ENCODE measurements at regions not wholly inside any gene's neighbourhood (a gene's known extent, or its start where the extent isn't known, plus 50 kb on each side); places are given as distances from the start of the nearest gene placed in this dataset.

- H3K27ac ChIP-seq = no peak overlapping the region
- H3K4me1 ChIP-seq = no peaks in the 10 kb centered on the region
- H3K4me3 ChIP-seq = no peak overlapping the region
- H3K9me3 ChIP-seq (replicated peaks in 1 of 11) = no peaks in the 10 kb centered on the region
- no peaks in the 10 kb centered on the region for H3K27me3 ChIP-seq
- no peak overlapping the region for H3K9ac ChIP-seq
- no peaks in the 10 kb centered on the region for H3K36me3 ChIP-seq
- no peak for TF ChIP-seq Cebpa-rat (IDR thresholded peaks at IDR 0.05)
- H4K20me1 ChIP-seq = no peaks in the 10 kb centered on the region
- H3K4me2 ChIP-seq = no peak overlapping the region
Measured at GRCh38 chr11:103633819-103634590, 402.4 kb upstream of the DDI1 start.

- Histone ChIP-seq H3K36me3 (no peaks in the 10 kb centered on the region), H3K27ac (no peak overlapping the region)
- no peak for TF ChIP-seq Cebpa-rat (IDR thresholded peaks at IDR 0.05)
Measured at GRCh38 chr11:103636232-103636631, 400.2 kb upstream of the DDI1 start.

GRCh38 chr11:103637295-103637694 is 399.1 kb upstream of the DDI1 start:
- no peak overlapping the region for H3K4me3 ChIP-seq
- no peak for TF ChIP-seq Cebpa-rat (IDR thresholded peaks at IDR 0.05)
- no peaks in the 10 kb centered on the region for H3K36me3 ChIP-seq
- H3K9ac ChIP-seq = no peak overlapping the region
- H3K9me3 ChIP-seq (replicated peaks in 1 of 11) = no peaks in the 10 kb centered on the region
- H3K27ac ChIP-seq = no peak overlapping the region
- no peaks in the 10 kb centered on the region for H4K20me1 ChIP-seq
- H3K4me2 ChIP-seq = no peak overlapping the region
- no peaks in the 10 kb centered on the region for H3K4me1 ChIP-seq
- H3K27me3 ChIP-seq = no peaks in the 10 kb centered on the region

More at GRCh38 chr11:103636232-103636631, 400.2 kb upstream of the DDI1 start:
- no peaks in the 10 kb centered on the region for H4K20me1 ChIP-seq
- H3K4me3 ChIP-seq = no peak overlapping the region
- H3K4me2 ChIP-seq = no peak overlapping the region
- no peaks in the 10 kb centered on the region for H3K4me1 ChIP-seq
- no peaks in the 10 kb centered on the region for H3K9me3 ChIP-seq (replicated peaks in 1 of 11)
- no peak overlapping the region for H3K9ac ChIP-seq
- H3K27me3 ChIP-seq = no peaks in the 10 kb centered on the region

GRCh38 chr11:103637831-103638230 is 398.6 kb upstream of the DDI1 start:
- no peak for TF ChIP-seq Cebpa-rat (IDR thresholded peaks at IDR 0.05)
- no peak overlapping the region for H3K4me3 ChIP-seq
- no peak overlapping the region for H3K27ac ChIP-seq

GRCh38 chr11:103644676-103645075 is 391.8 kb upstream of the DDI1 start:
- no peak for TF ChIP-seq Cebpa-rat (IDR thresholded peaks at IDR 0.05)

More at GRCh38 chr11:103637831-103638230, 398.6 kb upstream of the DDI1 start:
- Histone ChIP-seq H3K4me2 (no peak overlapping the region), H3K4me1 (no peaks in the 10 kb centered on the region), H4K20me1 (no peaks in the 10 kb centered on the region), H3K9me3 (replicated peaks in 1 of 11) (no peaks in the 10 kb centered on the region), H3K27me3 (no peaks in the 10 kb centered on the region), H3K9ac (no peak overlapping the region), H3K36me3 (no peaks in the 10 kb centered on the region)

GRCh38 chr11:103648054-103648453 is 388.4 kb upstream of the DDI1 start:
- H3K27ac ChIP-seq = no peak overlapping the region
- no peak overlapping the region for H3K4me3 ChIP-seq
- no peaks in the 10 kb centered on the region for H3K27me3 ChIP-seq
- H3K36me3 ChIP-seq = no peaks in the 10 kb centered on the region
- H3K4me1 ChIP-seq = peaks cover 7 to 32% (median 26%) of the 10 kb centered on the region in 10 experiments; a peak in 19 of 20 replicates
- TF ChIP-seq Cebpa-rat (IDR thresholded peaks at IDR 0.05) = no peak
- H3K9me3 ChIP-seq (replicated peaks in 1 of 11) = peaks cover 18 to 21% (median 19%) of the 10 kb centered on the region in 11 experiments
- H4K20me1 ChIP-seq = no peaks in the 10 kb centered on the region
- H3K9ac ChIP-seq = no peak overlapping the region
- peak overlapping the region in 9 of 11 experiments; percentile 0 to 50 (median 39); a peak in 13 of 22 replicates for H3K4me2 ChIP-seq

More at GRCh38 chr11:103644676-103645075, 391.8 kb upstream of the DDI1 start:
- H3K27me3 ChIP-seq = no peaks in the 10 kb centered on the region
- no peak overlapping the region for H3K4me2 ChIP-seq
- no peaks in the 10 kb centered on the region for H4K20me1 ChIP-seq
- H3K4me1 ChIP-seq = peaks cover 7 to 17% (median 12%) of the 10 kb centered on the region in 10 experiments; a peak in 17 of 20 replicates
- no peak overlapping the region for H3K4me3 ChIP-seq
- no peaks in the 10 kb centered on the region for H3K36me3 ChIP-seq
- H3K27ac ChIP-seq = no peak overlapping the region
- H3K9me3 ChIP-seq (replicated peaks in 1 of 11) = no peaks in the 10 kb centered on the region
- no peak overlapping the region for H3K9ac ChIP-seq

GRCh38 chr11:103648670-103649400 is 387.6 kb upstream of the DDI1 start:
- Histone ChIP-seq H3K27ac (no peak overlapping the region), H3K4me3 (no peak overlapping the region), H3K4me2 (peak overlapping the region in 10 of 11 experiments; percentile 0 to 50 (median 36); a peak in 16 of 22 replicates), H3K9me3 (replicated peaks in 1 of 11) (peaks cover 18 to 28% (median 23%) of the 10 kb centered on the region in 11 experiments), H3K27me3 (no peaks in the 10 kb centered on the region), H4K20me1 (no peaks in the 10 kb centered on the region), H3K9ac (no peak overlapping the region), H3K36me3 (no peaks in the 10 kb centered on the region), H3K4me1 (peaks cover 7 to 32% (median 26%) of the 10 kb centered on the region in 10 experiments; a peak in 19 of 20 replicates)
- no peak for TF ChIP-seq Cebpa-rat (IDR thresholded peaks at IDR 0.05)

- Histone ChIP-seq H3K9ac (no peak overlapping the region), H3K9me3 (replicated peaks in 1 of 11) (peaks cover 18 to 28% (median 23%) of the 10 kb centered on the region in 11 experiments), H3K27ac (no peak overlapping the region), H3K27me3 (no peaks in the 10 kb centered on the region), H3K4me3 (no peak overlapping the region), H3K4me1 (peaks cover 7 to 32% (median 26%) of the 10 kb centered on the region in 10 experiments; a peak in 19 of 20 replicates), H4K20me1 (no peaks in the 10 kb centered on the region), H3K36me3 (no peaks in the 10 kb centered on the region), H3K4me2 (peak overlapping the region in 6 of 11 experiments; percentile 28 to 50 (median 39); a peak in 8 of 22 replicates)
- TF ChIP-seq Cebpa-rat (IDR thresholded peaks at IDR 0.05) = no peak
Measured at GRCh38 chr11:103649401-103649895, 387.0 kb upstream of the DDI1 start.

- H4K20me1 ChIP-seq = no peaks in the 10 kb centered on the region
- H3K9ac ChIP-seq = no peak overlapping the region
- H3K4me1 ChIP-seq = peaks cover 7 to 32% (median 26%) of the 10 kb centered on the region in 10 experiments; a peak in 19 of 20 replicates
- peak overlapping the region in 8 of 11 experiments; percentile 54 to 78 (median 68); a peak in 13 of 22 replicates for H3K4me2 ChIP-seq
- no peaks in the 10 kb centered on the region for H3K36me3 ChIP-seq
- no peaks in the 10 kb centered on the region for H3K27me3 ChIP-seq
- no peak overlapping the region for H3K4me3 ChIP-seq
- no peak for TF ChIP-seq Cebpa-rat (IDR thresholded peaks at IDR 0.05)
- H3K27ac ChIP-seq = no peak overlapping the region
- peaks cover 18 to 28% (median 23%) of the 10 kb centered on the region in 11 experiments for H3K9me3 ChIP-seq (replicated peaks in 1 of 11)
Measured at GRCh38 chr11:103650330-103650729, 386.1 kb upstream of the DDI1 start.
